ENCODE measurements at regions not wholly inside any gene's neighbourhood (a gene's known extent, or its start where the extent isn't known, plus 50 kb on each side); places are given as distances from the start of the nearest gene placed in this dataset.
"Not testable (repeated sequence)": the region's sequence is repeated elsewhere in the genome, so short reads cannot be mapped to it uniquely, and the experiment has no call there.

DNA sequence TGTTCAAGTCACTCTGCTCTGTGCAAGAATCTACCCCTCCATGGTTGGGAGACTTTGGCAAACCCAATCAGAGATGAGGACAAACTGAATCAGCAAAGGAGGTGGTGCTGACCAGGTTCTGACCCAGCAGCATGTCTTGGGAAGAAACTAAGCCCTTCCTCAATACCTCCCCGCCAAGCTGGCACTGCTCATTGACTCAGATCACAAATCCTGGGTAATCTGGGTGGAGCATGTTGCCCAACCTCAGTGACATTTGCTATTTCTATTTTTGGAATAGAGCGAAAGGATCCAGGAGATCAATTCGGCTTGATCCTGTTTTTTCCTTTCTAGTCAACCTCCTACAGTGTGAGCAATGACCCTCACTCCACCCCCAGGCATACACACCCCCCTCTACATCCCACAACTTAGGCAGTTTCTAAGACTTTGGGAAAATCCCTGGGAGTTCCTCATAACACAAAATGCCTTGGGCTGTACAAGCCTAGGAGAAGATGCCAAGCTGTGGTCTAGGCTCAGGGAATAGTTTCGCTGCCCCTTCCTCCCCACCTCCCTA lies 166.8 kb upstream of the KCNJ6 start:
- TF ChIP-seq, protein P1, sequence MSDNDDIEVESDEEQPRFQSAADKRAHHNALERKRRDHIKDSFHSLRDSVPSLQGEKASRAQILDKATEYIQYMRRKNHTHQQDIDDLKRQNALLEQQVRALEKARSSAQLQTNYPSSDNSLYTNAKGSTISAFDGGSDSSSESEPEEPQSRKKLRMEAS (IDR thresholded peaks at IDR 0.05; ENCODE audit: low read depth, low read length) = no peak
- no peak for TF ChIP-seq MYC (IDR thresholded peaks at IDR 0.05; ENCODE audit: low read depth, low read length)
- TF ChIP-seq, protein P2, sequence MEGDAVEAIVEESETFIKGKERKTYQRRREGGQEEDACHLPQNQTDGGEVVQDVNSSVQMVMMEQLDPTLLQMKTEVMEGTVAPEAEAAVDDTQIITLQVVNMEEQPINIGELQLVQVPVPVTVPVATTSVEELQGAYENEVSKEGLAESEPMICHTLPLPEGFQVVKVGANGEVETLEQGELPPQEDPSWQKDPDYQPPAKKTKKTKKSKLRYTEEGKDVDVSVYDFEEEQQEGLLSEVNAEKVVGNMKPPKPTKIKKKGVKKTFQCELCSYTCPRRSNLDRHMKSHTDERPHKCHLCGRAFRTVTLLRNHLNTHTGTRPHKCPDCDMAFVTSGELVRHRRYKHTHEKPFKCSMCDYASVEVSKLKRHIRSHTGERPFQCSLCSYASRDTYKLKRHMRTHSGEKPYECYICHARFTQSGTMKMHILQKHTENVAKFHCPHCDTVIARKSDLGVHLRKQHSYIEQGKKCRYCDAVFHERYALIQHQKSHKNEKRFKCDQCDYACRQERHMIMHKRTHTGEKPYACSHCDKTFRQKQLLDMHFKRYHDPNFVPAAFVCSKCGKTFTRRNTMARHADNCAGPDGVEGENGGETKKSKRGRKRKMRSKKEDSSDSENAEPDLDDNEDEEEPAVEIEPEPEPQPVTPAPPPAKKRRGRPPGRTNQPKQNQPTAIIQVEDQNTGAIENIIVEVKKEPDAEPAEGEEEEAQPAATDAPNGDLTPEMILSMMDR (IDR thresholded peaks at IDR 0.05; ENCODE audit: low read depth, low read length) = no peak
- no peak for TF ChIP-seq POLR2A (IDR thresholded peaks at IDR 0.05; ENCODE audit: extremely low read depth, insufficient read length)
- H3K4me3 ChIP-seq (ENCODE audit: low read depth, low read length) = no peak overlapping the region
- DNase-seq (ENCODE audit: low read depth) = no peak

DNA sequence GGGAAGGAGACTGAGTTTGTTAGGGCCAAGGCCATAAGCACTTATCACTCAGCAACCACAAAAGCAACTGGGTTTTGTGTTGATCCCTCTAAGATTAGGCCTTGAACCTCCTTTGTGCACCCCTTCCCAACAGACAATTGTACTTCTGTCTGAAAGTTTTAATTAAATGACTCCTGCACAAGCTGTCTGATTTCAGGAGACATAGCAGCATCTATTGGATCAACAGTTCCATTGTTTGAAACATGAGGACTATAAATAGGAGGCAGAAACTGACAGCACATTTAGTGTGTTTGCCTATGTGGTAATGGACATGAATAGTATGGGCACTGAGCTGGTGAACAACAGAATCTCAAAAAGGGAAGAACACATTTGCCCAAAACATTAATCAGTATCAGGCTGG lies 167.3 kb upstream of the KCNJ6 start:
- no peak overlapping the region for H3K4me3 ChIP-seq (ENCODE audit: low read depth, low read length)
- no peak for DNase-seq (ENCODE audit: low read depth)
- TF ChIP-seq POLR2A (IDR thresholded peaks at IDR 0.05; ENCODE audit: extremely low read depth, insufficient read length) = no peak

DNA sequence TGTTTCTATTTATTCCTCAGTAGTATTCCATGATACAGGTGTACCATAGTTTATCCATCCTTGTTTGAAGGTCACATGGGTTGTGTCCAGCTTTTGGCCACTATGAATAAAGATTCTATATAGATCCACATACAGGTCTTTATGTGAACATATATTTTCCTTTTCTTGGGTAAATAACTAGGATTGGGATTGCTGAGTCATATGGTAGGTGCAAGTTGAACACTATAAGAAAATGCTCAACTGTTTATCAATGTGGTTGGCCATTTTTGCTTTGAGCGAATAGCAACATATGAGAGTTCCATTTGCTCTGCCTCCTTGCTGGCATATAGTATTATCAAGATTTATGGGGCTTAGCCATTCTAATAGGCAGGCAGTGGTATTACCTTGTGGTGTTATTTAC lies 170.2 kb upstream of the KCNJ15 start:
- DNase-seq (ENCODE audit: low read depth) = no peak
- no peak overlapping the region for H3K4me3 ChIP-seq (ENCODE audit: low read depth, low read length)
- no peak for TF ChIP-seq POLR2A (IDR thresholded peaks at IDR 0.05; ENCODE audit: extremely low read depth, insufficient read length)
- TF ChIP-seq, protein P1 (IDR thresholded peaks at IDR 0.05; ENCODE audit: low read depth, low read length) = no peak
- TF ChIP-seq, protein P2 (IDR thresholded peaks at IDR 0.05; ENCODE audit: low read depth, low read length) = no peak
- no peak for TF ChIP-seq MYC (IDR thresholded peaks at IDR 0.05; ENCODE audit: low read depth, low read length)

DNA sequence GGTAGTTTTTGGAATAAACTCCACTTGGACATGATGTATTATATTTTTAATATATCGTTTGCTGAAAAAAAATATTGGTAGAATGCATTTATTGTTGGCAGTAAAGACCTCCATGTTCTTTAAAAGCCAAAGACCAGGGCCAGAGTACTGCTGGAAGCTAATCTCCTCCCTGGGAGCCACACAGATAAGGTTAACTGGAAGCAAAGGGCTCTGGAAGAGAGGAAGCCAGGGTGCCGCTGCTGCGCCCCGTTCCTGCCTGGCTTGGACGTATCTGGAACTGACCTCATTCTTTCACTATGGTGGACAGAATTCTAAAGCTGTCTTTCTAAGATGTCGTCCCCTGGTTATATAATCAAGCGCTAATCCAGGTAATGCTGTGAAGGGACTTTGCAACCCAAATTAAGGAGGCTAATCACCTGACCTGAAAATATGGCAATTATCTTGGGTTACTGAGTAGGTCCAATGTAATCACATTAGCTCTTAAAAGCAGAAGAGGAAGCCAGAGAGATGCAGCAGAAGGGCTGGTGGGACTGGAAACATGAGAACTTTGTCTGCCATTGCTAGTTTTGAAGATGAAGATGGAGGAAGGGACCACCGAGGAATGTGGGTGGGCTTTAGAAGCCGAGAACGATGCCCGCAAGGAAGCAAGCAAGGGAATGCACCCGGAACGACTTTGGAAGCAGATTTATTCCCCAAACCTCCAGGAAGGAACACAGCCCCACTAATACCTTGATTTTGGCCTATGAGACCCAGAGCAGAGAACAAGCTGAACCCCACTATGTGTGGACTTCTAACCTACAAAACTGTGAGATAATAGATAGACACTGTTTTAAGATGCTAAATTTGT lies 167.7 kb upstream of the KCNJ15 start:
- H3K4me3 ChIP-seq (ENCODE audit: low read depth, low read length) = no peak overlapping the region
- TF ChIP-seq POLR2A (IDR thresholded peaks at IDR 0.05; ENCODE audit: extremely low read depth, insufficient read length) = no peak
- TF ChIP-seq, protein P2 (IDR thresholded peaks at IDR 0.05; ENCODE audit: low read depth, low read length) = no peak
- TF ChIP-seq, protein P1 (IDR thresholded peaks at IDR 0.05; ENCODE audit: low read depth, low read length) = no peak
- TF ChIP-seq MYC (IDR thresholded peaks at IDR 0.05; ENCODE audit: low read depth, low read length) = no peak
- no peak for DNase-seq (ENCODE audit: low read depth)

DNA sequence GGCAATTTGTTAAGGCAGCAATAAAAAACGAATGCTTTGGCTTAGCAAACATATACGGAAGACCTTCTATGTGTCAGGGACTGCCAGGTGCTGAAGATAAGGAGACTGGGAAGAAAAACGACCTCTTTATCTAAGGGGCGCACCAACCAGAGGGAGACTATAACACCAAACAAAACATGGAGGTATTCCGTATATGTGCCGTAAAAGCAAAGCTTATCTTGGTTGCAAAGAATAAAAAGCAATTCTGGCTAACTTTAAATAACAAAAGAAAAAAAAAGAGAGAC lies 167.1 kb upstream of the KCNJ15 start:
- TF ChIP-seq POLR2A (IDR thresholded peaks at IDR 0.05; ENCODE audit: extremely low read depth, insufficient read length) = no peak
- TF ChIP-seq, protein P1 (IDR thresholded peaks at IDR 0.05; ENCODE audit: low read depth, low read length) = no peak
- no peak for TF ChIP-seq MYC (IDR thresholded peaks at IDR 0.05; ENCODE audit: low read depth, low read length)
- TF ChIP-seq, protein P2 (IDR thresholded peaks at IDR 0.05; ENCODE audit: low read depth, low read length) = no peak
- H3K4me3 ChIP-seq (ENCODE audit: low read depth, low read length) = no peak overlapping the region
- DNase-seq (ENCODE audit: low read depth) = no peak

DNA sequence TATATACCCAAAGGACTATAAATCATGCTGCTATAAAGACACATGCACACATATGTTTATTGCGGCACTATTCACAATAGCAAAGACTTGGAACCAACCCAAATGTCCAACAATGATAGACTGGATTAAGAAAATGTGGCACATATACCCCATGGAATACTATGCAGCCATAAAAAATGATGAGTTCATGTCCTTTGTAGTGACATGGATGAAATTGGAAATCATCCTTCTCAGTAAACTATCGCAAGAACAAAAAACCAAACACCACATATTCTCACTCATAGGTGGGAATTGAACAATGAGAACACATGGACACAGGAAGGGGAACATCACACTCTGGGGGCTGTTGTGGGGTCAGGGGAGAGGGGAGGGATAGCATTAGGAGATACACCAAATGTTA lies 165.7 kb upstream of the KCNJ15 start:
- not testable (repeated sequence) for H3K4me3 ChIP-seq (ENCODE audit: low read depth, low read length); DNase-seq (ENCODE audit: low read depth)

DNA sequence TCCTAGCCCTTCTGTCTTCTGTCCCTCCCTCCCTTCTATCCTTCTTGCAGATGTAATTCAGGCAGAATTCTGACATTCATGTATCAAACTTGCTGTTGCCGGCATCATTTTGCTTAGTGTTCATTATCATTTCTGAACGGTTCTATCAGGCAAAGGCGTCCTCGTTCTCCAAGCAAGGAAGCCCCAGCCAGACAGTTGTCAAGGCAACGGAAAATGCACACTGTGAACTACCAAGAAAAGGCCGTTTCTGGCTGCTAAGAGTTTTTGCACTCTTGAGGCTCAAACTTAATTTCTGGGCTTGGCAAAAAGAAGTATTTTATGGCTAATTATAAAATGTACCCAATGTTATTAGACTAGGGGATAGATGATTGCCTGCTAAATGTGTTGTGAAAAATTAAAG lies 164.7 kb upstream of the KCNJ15 start:
- TF ChIP-seq, protein P1 (IDR thresholded peaks at IDR 0.05; ENCODE audit: low read depth, low read length) = no peak
- TF ChIP-seq MYC (IDR thresholded peaks at IDR 0.05; ENCODE audit: low read depth, low read length) = no peak
- no peak for TF ChIP-seq POLR2A (IDR thresholded peaks at IDR 0.05; ENCODE audit: extremely low read depth, insufficient read length)
- TF ChIP-seq, protein P2 (IDR thresholded peaks at IDR 0.05; ENCODE audit: low read depth, low read length) = no peak
- no peak for DNase-seq (ENCODE audit: low read depth)
- no peak overlapping the region for H3K4me3 ChIP-seq (ENCODE audit: low read depth, low read length)

All from NB4 (cell line).